Stomach (tissue), 4 donors: ENCODE measurements at regions not wholly inside any gene's neighbourhood (a gene's known extent, or its start where the extent isn't known, plus 50 kb on each side); places are given as distances from the start of the nearest gene placed in this dataset.

Source experiments
- POLR2A ChIP-seq, 4 donors: fragments of 450-650 bp; IDR thresholded peaks; one replicate each; pipeline ENCODE4 v1.6.1; 2016; ENCODE audit warnings: antibody characterized with exemption in 4 of 4, control low read depth in 2 of 4, mild to moderate bottlenecking in 1 of 4, moderate library complexity in 1 of 4
- TF ChIP-seq, protein P1 (sequence below), 7 experiments: fragments of 450-650 bp in 4 of 7; fragments of 200-600 bp in 3 of 7; sonication (generic) in 3 of 7; IDR thresholded peaks; one replicate each; pipeline ENCODE4 v1.5.1; 2016 to 2019; ENCODE audit warnings: antibody characterized with exemption in 7 of 7, control low read depth in 2 of 7, mild to moderate bottlenecking in 1 of 7

DNA sequence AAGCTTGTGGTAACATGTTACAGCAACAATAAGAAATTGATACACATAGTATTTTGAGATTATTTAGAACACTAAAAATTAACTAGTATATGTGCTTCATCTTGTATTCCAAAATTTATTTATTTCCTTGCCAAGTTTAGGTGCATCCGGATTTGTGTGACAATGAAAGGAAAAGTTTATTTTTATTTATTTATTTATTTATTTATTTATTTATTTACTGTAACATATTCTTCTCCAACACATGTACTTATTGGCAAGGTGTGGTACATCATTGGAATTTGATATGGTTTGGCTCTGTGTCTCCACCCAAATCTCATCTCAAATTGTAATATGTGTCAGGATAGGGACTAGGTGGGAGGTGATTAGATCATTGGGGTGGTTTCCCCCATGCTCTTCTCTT is 373.3 kb upstream of the EDIL3 start:
- no peak for TF ChIP-seq POLR2A (IDR thresholded peaks at IDR 0.05)
- TF ChIP-seq, protein P1, sequence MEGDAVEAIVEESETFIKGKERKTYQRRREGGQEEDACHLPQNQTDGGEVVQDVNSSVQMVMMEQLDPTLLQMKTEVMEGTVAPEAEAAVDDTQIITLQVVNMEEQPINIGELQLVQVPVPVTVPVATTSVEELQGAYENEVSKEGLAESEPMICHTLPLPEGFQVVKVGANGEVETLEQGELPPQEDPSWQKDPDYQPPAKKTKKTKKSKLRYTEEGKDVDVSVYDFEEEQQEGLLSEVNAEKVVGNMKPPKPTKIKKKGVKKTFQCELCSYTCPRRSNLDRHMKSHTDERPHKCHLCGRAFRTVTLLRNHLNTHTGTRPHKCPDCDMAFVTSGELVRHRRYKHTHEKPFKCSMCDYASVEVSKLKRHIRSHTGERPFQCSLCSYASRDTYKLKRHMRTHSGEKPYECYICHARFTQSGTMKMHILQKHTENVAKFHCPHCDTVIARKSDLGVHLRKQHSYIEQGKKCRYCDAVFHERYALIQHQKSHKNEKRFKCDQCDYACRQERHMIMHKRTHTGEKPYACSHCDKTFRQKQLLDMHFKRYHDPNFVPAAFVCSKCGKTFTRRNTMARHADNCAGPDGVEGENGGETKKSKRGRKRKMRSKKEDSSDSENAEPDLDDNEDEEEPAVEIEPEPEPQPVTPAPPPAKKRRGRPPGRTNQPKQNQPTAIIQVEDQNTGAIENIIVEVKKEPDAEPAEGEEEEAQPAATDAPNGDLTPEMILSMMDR (IDR thresholded peaks at IDR 0.05) = no peak
